Body of pancreas (tissue), 4 donors: ENCODE measurements at regions not wholly inside any gene's neighbourhood (a gene's known extent, or its start where the extent isn't known, plus 50 kb on each side); places are given as distances from the start of the nearest gene placed in this dataset.

ENCODE experiments used
- CTCF ChIP-seq, 7 experiments: fragments of 450-650 bp in 4 of 7; fragments of 200-600 bp in 3 of 7; sonication (generic) in 3 of 7; IDR thresholded peaks; one replicate each; pipeline ENCODE4 v1.5.1; 2016 to 2019; ENCODE audit warnings: antibody characterized with exemption in 7 of 7
- POLR2A ChIP-seq, 3 donors: fragments of 450-650 bp; IDR thresholded peaks; one replicate each; pipeline ENCODE4 v1.6.1; 2016; ENCODE audit warnings: antibody characterized with exemption in 3 of 3, mild to moderate bottlenecking in 2 of 3

GRCh38 chr10:56771343-56771742, 410.3 kb upstream of the ZWINT start:
- TF ChIP-seq CTCF (IDR thresholded peaks at IDR 0.05) (no peak), POLR2A (IDR thresholded peaks at IDR 0.05) (no peak)
